Neural progenitor cell (in vitro differentiated cells): ENCODE measurements at regions not wholly inside any gene's neighbourhood (a gene's known extent, or its start where the extent isn't known, plus 50 kb on each side); places are given as distances from the start of the nearest gene placed in this dataset.

Experiments used
- CTCF ChIP-seq: fragments of 200-600 bp; sonication (generic); IDR thresholded peaks from 2 replicates; pipeline ENCODE4 v1.5.1; 2017; ENCODE audit warnings: antibody characterized with exemption, mild to moderate bottlenecking
- EZH2 ChIP-seq: fragments of 200-600 bp; sonication (generic); IDR thresholded peaks from 2 replicates; pipeline ENCODE4 v1.6.1; 2017; ENCODE audit warnings: antibody characterized with exemption, mild to moderate bottlenecking, moderate library complexity
- EZH2phosphoT487 ChIP-seq: fragments of 200-600 bp; sonication (generic); IDR thresholded peaks from 2 replicates; pipeline ENCODE4 v1.6.1; 2017; ENCODE audit warnings: antibody characterized with exemption

- TF ChIP-seq CTCF (no peak), EZH2 (no peak), EZH2phosphoT487 (no peak)
Observed at GRCh38 chr17:71269201-71269600, 851.6 kb upstream of the SOX9 start.
